Activated CD4-positive, alpha-beta T cell treated with anti-CD3 and anti-CD28 coated beads, Interleukin-2, amount 10 ng/mL, durations not matched to agents 24 days and 14 days (primary cell): ENCODE measurements at regions not wholly inside any gene's neighbourhood (a gene's known extent, or its start where the extent isn't known, plus 50 kb on each side); places are given as distances from the start of the nearest gene placed in this dataset.

Source experiments
- DNase-seq: peaks from one replicate; pipeline ENCODE4 v3.0.0; 2022
- H3K27ac Mint-ChIP-seq: one replicate; pipeline ENCODE4 v1.8.0; 2022; ENCODE audit warnings: mild to moderate bottlenecking, mixed read lengths
- H3K27me3 Mint-ChIP-seq: one replicate; pipeline ENCODE4 v1.8.0; 2022; ENCODE audit warnings: mixed read lengths
- H3K36me3 Mint-ChIP-seq: one replicate; pipeline ENCODE4 v1.8.0; 2022; ENCODE audit warnings: low read depth, mild to moderate bottlenecking, mixed read lengths
- H3K4me1 Mint-ChIP-seq: one replicate; pipeline ENCODE4 v1.8.0; 2021; ENCODE audit warnings: mixed read lengths
- H3K4me3 Mint-ChIP-seq: one replicate; pipeline ENCODE4 v1.8.0; 2022; ENCODE audit warnings: mild to moderate bottlenecking, moderate library complexity, mixed read lengths
- H3K9me3 Mint-ChIP-seq: one replicate; pipeline ENCODE4 v1.8.0; 2021; ENCODE audit warnings: mixed read lengths
- intact Hi-C: fragments of 100-400 bp; cut with micrococcal nuclease; formaldehyde crosslinking; loops from one replicate; pipeline ENCODE4 v1.15.1; 2023

DNA sequence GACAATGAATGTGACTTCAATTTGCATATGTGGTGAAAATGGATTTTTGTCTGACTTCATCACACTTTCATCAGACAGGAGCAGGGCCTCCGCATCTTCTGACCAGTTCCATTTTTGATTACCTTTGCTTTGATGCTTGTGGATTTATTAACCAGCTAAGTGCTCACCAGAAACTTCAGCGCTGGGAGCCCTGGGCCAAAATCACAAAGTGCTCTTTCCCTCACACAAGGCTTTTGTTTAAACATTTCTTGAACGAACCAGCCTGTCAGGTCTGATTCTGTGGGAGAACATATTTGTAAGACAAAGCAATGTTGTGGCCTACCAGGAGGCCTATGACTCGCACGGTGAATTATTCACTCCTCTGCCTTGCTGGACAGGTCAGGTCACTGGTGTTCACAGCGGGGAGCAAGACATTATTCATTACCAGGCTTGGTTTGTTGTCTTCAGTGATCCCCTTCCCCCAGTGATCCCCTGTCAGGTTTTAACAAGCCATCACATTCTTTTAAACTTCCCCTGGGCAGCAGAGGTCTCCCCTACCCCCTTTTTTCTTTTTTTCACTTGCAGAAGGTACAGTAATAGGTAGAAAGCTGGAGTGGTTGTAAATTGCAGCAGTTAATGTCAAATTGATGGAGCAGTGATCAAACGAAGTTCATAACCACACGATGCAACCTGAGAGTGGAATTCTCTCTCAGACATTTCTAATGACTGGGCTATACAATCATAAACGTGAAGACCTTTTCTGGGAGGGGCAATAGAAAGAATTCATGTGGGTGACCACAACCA lies 167.5 kb upstream of the PRICKLE1 start:
- Mint-ChIP-seq H3K4me1 (no peaks in the 10 kb centered on the region), H3K4me3 (no peak overlapping the region), H3K36me3 (no peaks in the 10 kb centered on the region), H3K27me3 (no peaks in the 10 kb centered on the region), H3K9me3 (no peaks in the 10 kb centered on the region), H3K27ac (no peak overlapping the region)
- intact Hi-C loops, result no loop called here
- DNase-seq, result no peak

GRCh38 chr12:42750356-42750755 lies 160.8 kb upstream of the PRICKLE1 start:
- Mint-ChIP-seq H3K27ac (no peak overlapping the region), H3K27me3 (no peaks in the 10 kb centered on the region), H3K36me3 (no peaks in the 10 kb centered on the region), H3K4me3 (no peak overlapping the region), H3K9me3 (peaks cover 3% of the 10 kb centered on the region), H3K4me1 (no peaks in the 10 kb centered on the region)
- DNase-seq, result no peak
- intact Hi-C loops, result no loop called here

DNA sequence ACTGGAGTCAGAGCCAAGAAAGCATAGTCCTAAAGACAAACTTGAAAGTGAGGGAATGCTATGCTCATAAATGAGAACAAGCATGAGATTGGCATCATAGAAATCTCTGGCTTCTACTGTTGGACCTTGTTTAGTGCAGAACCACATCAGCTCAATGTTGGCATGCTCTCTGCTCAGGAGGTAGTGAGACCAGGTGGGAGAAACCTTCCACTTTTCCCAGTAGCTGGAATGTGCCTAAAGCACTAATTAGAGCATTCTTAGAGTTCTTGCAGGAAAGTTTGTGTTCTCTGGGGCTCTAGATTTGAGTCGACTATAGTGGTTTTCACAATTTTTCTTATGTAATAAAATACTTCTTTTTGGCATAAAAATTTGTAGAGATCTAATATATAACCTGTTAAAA lies 159.7 kb upstream of the PRICKLE1 start:
- H3K4me3 Mint-ChIP-seq, result no peak overlapping the region
- no peaks in the 10 kb centered on the region for H3K27me3 Mint-ChIP-seq

DNA sequence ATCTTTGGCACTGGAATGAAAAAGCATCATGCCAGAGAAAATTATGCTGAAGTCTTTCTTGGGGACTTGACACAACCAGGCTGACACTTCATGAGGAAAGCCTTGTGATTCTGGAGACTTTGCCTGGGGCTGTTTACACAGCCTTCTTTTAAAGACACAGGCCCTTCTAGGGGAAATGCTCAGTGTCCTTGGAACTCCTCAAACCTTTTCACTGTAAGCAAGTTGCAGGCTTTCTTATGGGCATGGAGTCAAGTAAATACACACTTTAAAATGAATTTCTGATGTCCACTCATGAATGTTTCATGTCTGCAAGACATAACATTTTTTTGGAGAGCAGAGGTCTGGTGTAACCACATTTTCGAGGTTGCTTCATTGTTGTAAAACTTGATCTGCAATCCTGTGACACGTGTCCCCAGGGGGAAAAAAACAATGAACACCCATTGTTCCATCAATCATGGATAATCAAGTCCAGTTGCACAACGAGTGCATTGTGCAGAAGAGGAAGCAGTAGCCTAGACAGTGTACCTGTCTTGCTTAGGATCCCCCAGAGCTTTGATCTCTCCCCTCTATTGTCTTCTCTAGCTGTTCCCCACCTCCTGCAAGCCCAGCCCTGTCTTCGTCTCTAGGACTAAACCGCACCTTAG lies 155.1 kb upstream of the PRICKLE1 start:
- Mint-ChIP-seq H3K36me3 (no peaks in the 10 kb centered on the region), H3K27ac (no peak overlapping the region), H3K4me3 (no peak overlapping the region), H3K27me3 (no peaks in the 10 kb centered on the region), H3K4me1 (no peaks in the 10 kb centered on the region), H3K9me3 (peaks cover 3% of the 10 kb centered on the region)
- DNase-seq, result no peak
- intact Hi-C loops, result no loop called here

More for the DNA sequence above, 159.7 kb upstream of the PRICKLE1 start:
- Mint-ChIP-seq H3K36me3 (no peaks in the 10 kb centered on the region), H3K4me1 (no peaks in the 10 kb centered on the region), H3K27ac (no peak overlapping the region), H3K9me3 (peaks cover 3% of the 10 kb centered on the region)
- intact Hi-C loops, result no loop called here
- DNase-seq, result no peak

DNA sequence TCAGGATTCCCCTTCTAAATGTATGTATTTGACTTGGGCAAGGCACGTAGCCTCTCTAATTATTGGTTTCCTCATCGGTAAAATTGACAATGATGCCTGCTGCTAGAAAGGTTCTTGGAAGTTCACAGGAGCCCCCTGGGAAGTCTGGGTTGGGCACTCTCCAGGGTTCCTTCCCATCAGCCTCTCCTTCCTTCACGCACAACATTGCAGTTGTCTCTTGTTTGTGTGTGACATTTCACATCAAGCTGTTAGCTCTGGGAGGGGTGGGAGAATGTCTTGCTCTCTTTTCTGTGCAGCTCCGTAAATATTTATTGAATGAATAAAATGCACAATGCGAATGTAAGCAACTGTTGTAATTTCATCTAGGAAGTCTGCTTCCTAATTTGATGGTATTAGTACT lies 153.2 kb upstream of the PRICKLE1 start:
- intact Hi-C loops, result no loop called here
- no peaks in the 10 kb centered on the region for H3K36me3 Mint-ChIP-seq
- no peak for DNase-seq
- H3K27ac Mint-ChIP-seq, result no peak overlapping the region
- H3K4me1 Mint-ChIP-seq, result no peaks in the 10 kb centered on the region
- H3K9me3 Mint-ChIP-seq, result peaks cover 3% of the 10 kb centered on the region
- H3K27me3 Mint-ChIP-seq, result no peaks in the 10 kb centered on the region
- H3K4me3 Mint-ChIP-seq, result no peak overlapping the region

GRCh38 chr12:42741771-42742510 lies 152.4 kb upstream of the PRICKLE1 start:
- no peak for DNase-seq
- Mint-ChIP-seq H3K4me1 (no peaks in the 10 kb centered on the region), H3K4me3 (no peak overlapping the region), H3K9me3 (peaks cover 3% of the 10 kb centered on the region), H3K36me3 (no peaks in the 10 kb centered on the region), H3K27ac (no peak overlapping the region), H3K27me3 (no peaks in the 10 kb centered on the region)
- intact Hi-C loops, result no loop called here

DNA sequence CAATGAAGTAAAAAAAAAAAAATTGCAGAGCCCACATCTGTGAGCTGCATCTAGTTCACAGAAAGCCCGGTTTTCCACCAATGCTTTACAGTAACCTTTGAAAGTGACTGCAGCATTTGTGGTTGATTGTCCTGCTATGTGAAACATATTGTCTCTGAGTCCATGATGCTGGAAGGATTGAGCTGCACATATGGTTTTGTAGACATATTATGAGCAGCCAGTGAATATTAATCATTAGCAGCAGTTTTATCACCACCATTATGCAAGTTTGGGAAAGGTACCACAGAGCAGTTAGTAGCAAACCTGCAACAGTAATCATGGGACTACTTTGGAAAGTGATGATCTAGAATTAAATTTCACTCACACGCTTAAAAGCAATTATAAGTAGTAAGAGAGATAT lies 151.5 kb upstream of the PRICKLE1 start:
- no peaks in the 10 kb centered on the region for H3K4me1 Mint-ChIP-seq
- peaks cover 3% of the 10 kb centered on the region for H3K9me3 Mint-ChIP-seq
- H3K27ac Mint-ChIP-seq, result no peak overlapping the region
- H3K36me3 Mint-ChIP-seq, result no peaks in the 10 kb centered on the region
- intact Hi-C loops, result no loop called here
- H3K27me3 Mint-ChIP-seq, result no peaks in the 10 kb centered on the region
- DNase-seq, result no peak
- H3K4me3 Mint-ChIP-seq, result no peak overlapping the region

DNA sequence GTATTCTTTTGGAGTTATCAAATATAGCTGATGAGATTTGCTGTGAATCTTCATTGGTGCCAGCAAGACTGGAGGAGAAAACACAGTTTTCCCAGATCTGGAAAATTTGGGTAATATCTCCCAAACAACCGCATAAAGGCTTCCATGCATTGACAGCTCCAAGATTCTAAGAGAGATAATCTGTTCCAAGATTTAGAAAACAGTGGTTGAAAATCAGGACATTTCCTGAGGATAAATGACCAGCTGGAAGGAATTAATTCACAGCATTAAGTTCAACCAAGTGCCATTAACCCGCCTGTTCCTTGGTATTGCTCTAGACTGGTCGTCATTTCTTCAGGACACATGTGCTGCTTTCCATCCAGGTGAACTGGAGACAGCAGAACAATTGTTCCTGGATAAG lies 147.9 kb upstream of the PRICKLE1 start:
- Mint-ChIP-seq H3K4me3 (no peak overlapping the region), H3K27me3 (no peaks in the 10 kb centered on the region), H3K9me3 (no peaks in the 10 kb centered on the region), H3K36me3 (no peaks in the 10 kb centered on the region), H3K4me1 (no peaks in the 10 kb centered on the region), H3K27ac (no peak overlapping the region)
- no peak for DNase-seq
- intact Hi-C loops, result no loop called here

DNA sequence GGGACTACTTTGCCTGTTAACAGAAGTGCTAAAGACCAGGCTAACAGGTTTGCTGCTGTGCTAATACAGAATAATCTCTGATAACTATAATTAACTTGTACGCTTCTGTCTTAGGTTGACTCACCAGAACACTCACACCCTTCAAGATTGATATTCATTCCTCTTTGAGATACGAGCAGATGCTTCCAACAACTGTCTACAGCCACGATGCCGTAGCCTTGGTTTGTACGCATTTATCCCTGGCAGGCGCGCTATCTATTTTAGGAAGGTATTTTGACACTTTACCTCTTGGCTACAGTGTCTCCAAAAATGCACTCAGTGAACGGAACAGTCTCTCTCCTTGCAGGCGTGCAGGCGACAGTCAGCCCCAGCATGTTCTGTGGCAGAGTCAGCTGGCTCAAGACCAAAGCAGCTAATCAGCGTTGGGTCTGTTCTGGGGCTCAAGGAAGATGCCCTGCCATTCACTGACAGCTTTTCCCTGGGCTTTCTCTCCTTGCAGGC lies 146.4 kb upstream of the PRICKLE1 start:
- no peaks in the 10 kb centered on the region for H3K36me3 Mint-ChIP-seq
- H3K27me3 Mint-ChIP-seq, result no peaks in the 10 kb centered on the region
- intact Hi-C loops, result no loop called here
- H3K27ac Mint-ChIP-seq, result no peak overlapping the region
- no peak overlapping the region for H3K4me3 Mint-ChIP-seq
- no peak for DNase-seq
- H3K4me1 Mint-ChIP-seq, result no peaks in the 10 kb centered on the region
- no peaks in the 10 kb centered on the region for H3K9me3 Mint-ChIP-seq

- intact Hi-C loops, result no loop called here
Measured at GRCh38 chr12:42733911-42734310, 144.4 kb upstream of the PRICKLE1 start.

GRCh38 chr12:42732908-42733411 lies 143.4 kb upstream of the PRICKLE1 start:
- no peaks in the 10 kb centered on the region for H3K36me3 Mint-ChIP-seq
- DNase-seq, result no peak
- no peaks in the 10 kb centered on the region for H3K9me3 Mint-ChIP-seq
- H3K4me3 Mint-ChIP-seq, result no peak overlapping the region
- H3K27ac Mint-ChIP-seq, result no peak overlapping the region
- intact Hi-C loops, result no loop called here
- no peaks in the 10 kb centered on the region for H3K27me3 Mint-ChIP-seq
- no peaks in the 10 kb centered on the region for H3K4me1 Mint-ChIP-seq

More at GRCh38 chr12:42733911-42734310, 144.4 kb upstream of the PRICKLE1 start:
- Mint-ChIP-seq H3K4me3 (no peak overlapping the region), H3K27ac (no peak overlapping the region), H3K36me3 (no peaks in the 10 kb centered on the region), H3K4me1 (no peaks in the 10 kb centered on the region), H3K27me3 (no peaks in the 10 kb centered on the region), H3K9me3 (no peaks in the 10 kb centered on the region)
- no peak for DNase-seq

DNA sequence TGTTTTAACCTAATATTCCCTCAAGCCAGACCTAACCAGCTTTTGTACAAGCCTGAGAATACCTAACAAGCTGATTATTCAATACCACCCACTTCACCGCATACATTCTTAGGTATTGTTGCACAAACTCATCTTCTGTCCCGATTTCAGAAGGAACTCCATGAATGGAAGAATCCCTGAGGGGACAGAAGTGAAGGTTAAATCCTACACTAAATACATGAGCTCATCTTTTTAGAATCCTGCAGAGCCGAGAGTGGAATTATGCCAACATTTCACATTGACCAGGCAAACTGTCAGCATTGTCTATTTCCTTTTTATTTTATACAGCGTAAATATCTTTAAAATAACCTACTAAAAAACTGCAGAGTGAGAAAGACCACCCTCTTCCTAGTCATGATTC lies 140.7 kb upstream of the PRICKLE1 start:
- Mint-ChIP-seq H3K4me1 (no peaks in the 10 kb centered on the region), H3K4me3 (no peak overlapping the region), H3K27ac (no peak overlapping the region), H3K27me3 (no peaks in the 10 kb centered on the region), H3K9me3 (no peaks in the 10 kb centered on the region), H3K36me3 (no peaks in the 10 kb centered on the region)
- no peak for DNase-seq
- intact Hi-C loops, result no loop called here

GRCh38 chr12:42729535-42729900 lies 140.0 kb upstream of the PRICKLE1 start:
- DNase-seq, result no peak
- H3K27me3 Mint-ChIP-seq, result no peaks in the 10 kb centered on the region
- intact Hi-C loops, result no loop called here
- no peaks in the 10 kb centered on the region for H3K36me3 Mint-ChIP-seq
- H3K4me3 Mint-ChIP-seq, result no peak overlapping the region
- H3K4me1 Mint-ChIP-seq, result no peaks in the 10 kb centered on the region
- H3K27ac Mint-ChIP-seq, result no peak overlapping the region
- H3K9me3 Mint-ChIP-seq, result no peaks in the 10 kb centered on the region
